GM19372 (cell line): ENCODE measurements at regions not wholly inside any gene's neighbourhood (a gene's known extent, or its start where the extent isn't known, plus 50 kb on each side); places are given as distances from the start of the nearest gene placed in this dataset.

ENCODE experiments used
- ATAC-seq: cut with Tn5 transposase; IDR thresholded peaks from one replicate; pipeline ENCODE4 v1.9.1; 2021; ENCODE audit warnings: mild to moderate bottlenecking, low read depth, moderate library complexity; ENCODE audit not compliant: unreplicated experiment

DNA sequence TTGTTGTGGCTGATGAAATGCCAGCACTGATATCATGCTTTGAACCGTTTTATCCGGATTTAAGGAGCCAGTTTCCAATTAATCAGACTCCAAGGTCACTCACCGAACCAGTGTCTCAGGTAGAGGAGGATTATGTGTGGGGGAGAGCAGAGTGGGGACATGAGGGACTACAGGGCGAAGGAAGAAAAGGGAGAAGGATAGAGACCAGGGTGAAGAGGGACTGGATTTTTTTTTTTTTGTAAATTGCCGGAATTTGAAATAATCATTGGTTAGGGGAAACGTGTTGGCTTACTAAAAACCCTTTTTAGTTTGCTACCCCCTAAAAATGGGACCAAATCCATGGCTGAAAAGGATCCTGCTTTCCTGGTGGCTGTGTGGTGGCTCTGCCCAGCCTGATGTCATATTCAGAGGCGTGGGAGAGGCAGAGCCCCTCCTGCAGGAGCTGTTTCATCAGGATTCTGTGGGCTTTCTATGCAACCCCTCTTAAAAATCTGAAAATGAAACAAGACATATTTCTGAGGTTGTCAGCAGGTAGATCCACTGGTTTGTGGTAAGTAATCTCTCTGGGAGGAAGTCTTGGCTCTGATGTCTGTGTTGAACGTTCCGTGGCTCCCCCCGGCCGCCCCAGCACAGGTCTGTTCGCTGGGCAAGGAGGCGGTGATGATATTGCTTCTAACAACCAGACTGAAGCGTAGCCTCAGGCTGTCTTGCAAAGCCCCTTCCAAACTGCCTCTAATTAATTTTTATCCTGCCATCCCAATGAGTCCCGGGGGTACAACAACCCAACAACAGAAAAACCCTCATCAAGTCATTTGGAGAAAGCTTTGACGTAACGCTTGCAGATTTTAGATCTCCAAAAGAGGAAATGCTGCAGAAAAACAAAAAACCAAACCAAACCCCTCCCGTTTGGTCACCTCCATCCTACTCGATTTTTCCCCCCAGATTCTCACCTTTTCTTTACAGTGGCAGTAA lies 143.0 kb upstream of the ZFHX3 start:
- no peak for ATAC-seq

DNA sequence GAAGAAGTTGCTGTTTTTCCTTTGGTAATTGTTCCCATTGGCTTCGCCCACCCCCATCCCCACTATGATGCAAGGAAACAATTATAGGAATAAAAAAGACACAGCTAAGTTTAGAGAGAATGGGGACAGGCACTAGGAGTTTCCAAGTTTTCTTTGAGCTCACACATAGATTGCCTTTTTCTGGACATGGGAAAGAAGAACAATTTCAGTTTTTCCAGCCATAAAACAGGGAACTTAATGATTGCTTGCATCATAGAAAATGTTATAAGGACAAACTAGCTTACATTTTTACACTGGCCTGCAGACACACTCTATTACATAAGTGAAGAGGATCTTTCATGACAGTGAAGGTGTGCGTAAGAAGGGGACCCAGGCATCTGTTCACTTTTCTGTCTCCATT lies 142.3 kb upstream of the ZFHX3 start:
- ATAC-seq, result no peak

DNA sequence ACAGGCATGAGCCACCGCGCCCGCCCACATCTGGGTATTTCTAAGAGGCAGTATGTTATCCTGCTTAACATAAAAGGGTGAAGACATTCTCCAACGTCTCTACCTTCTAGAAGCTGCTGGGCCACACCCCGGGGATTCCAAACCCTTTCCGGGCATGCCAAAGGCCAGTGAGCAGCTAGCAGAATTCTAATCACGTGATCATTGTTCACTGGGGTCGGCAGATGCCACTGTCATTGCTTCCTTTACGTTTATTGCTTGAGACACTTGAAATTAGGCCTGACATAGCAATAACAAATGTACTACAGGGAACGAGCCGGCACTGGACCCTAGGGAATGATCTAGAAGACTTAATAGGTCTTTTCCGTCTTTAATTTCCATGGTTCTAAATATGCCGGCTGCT lies 141.2 kb upstream of the ZFHX3 start:
- ATAC-seq, result no peak

DNA sequence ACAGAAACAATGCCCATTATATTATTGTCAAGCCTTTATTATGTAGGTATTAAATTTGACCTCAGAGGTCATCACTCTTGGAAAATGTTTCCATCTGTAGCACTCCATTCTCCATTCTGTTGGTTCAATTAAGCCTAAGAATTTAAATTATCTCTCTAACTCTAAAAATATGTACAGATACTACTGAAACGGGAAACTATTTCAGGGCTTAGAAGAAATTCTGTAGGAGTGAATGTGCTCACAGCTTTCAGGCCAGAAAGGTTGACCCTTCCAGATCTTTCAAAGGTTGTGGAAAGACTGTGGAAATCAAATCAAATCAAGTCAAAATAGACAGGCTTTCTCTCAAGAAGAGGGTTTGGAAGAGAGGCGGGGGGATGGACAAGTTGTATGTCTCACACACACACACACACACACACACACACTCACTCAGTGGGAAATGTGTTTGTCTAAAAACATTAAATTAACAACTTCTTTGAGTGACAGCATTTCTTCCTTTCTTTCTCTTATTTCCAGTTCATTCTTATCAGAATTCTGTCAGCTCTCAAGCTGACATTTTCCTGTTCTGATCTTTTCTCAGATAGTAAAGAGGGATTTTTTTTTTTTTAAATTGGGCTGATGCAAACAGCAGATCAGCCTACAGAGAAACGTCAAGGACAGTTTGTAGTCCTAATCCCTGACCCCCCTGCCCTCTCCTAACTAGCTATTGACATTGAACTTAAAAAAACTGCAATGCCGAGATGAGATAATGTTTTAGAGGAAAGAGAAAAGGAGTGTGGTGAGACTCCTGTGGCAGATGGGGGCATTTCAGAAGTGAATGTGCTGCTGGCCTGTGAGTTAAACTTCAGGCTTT lies 139.0 kb upstream of the ZFHX3 start:
- ATAC-seq, result no peak

DNA sequence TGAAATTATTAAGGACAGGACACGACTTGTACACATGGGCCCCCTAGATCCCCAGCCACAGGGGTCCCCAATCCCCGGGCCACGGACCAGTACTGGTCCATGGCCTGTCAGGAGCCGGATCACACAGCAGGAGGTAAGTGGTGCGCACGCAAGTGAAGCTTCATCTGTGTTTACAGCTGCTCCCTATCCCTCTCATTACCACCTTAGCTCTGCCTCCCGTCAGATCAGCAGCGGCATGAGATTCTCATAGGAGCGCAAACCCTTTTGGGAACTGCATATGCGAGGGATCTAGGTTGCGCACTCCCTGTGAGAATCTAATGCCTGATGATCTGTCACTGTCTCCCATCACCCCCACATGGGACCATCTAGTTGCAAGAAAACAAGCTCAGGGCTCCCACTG lies 137.8 kb upstream of the ZFHX3 start:
- no peak for ATAC-seq

DNA sequence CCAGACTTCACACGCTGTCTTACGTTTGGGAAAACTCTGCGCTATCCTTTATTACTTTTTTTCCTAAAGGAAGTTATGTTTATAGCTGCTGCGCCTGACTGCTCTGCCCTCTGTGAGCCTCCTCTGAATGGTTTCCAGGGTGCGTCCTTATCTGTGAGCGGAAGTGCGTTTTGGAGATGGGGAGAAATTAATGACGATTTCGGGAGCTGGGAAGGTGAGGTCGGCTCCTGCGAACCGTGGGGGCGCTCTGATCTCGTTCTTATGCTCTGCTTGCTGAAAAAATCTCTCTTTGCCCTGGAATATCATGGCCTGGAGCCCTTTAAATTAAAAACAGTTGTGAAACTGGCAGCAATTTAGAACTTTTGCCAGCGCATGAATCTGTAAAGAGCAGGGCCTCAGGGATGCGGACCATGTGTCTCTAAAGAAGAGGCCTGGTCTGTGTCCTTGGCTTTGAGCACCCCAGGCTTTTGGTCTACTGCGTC lies 135.7 kb upstream of the ZFHX3 start:
- ATAC-seq, result no peak

DNA sequence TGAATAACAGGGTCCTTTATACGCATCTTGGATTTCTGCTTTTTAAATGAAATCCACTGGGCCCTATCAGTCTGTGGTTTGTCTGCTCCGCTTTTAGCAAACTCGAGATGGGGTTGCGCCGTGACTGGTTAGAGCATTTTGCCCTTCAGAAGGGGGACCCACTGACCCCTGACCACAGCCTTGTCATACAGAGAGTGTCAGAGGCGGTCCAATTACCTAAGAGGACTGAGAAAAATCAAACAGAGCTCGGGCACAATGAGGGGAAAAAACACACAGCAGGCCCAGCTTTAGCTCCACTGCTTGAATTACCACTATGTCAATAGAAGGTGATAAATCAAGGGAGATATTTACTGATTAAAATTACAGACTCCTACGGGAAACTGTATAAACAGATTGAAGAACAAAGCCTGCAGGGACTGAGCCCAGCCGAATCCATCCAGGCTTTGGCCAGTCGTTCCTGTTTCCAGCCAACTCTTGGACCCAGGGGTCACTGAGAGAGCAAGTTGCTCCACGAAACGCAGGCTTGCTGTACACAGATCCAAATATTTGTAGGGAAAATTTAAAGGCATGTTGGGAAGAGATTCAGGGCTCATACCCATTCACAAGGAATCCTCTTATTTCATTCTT lies 131.9 kb upstream of the ZFHX3 start:
- no peak for ATAC-seq

DNA sequence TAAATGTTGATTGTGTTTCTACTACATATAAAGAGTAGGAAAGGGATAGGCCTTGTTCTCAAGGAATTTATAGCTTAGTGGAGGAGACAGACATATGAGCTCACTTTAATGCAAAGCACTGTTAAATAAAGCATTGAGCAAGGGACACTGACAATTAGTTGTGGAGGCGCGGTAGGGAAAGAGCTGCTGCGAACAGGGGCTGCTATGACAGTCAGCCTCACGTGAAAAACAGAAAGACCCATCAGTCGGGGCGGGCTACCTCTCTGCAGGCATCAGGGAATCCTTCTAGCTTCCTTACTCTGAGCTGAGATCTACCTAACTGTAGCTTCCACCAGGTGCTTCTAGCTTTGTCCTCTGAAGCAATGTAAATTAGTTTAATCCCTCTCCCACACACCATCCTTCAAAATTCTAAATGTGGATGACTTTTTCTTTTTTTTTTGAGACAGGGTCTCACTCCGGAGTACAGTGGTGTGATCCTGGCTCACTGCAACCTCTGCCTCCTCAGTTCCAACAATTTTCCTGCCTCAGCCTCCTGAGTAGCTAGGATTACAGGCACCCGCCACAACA lies 129.9 kb upstream of the ZFHX3 start:
- ATAC-seq, result no peak

DNA sequence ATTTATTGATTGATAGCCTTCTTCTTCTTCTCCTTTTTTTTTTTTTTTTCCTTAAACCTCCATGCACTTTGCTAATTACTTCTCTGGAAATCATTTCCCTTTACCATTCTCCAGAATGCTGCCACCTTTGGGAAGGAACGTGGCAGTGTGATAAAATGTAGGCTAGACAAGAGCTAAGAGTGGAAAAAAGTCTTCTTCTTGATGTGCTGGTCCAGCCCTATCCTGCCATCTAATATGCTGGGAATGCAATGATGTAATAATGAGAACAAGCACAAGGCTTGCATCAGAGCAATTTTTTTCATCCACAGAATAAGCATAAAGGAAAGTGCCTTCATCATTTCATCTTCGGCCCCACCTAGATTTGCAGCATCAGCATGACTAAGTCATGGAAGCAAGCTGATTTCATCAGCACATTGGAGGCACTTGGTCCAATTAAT lies 128.7 kb upstream of the ZFHX3 start:
- no peak for ATAC-seq

DNA sequence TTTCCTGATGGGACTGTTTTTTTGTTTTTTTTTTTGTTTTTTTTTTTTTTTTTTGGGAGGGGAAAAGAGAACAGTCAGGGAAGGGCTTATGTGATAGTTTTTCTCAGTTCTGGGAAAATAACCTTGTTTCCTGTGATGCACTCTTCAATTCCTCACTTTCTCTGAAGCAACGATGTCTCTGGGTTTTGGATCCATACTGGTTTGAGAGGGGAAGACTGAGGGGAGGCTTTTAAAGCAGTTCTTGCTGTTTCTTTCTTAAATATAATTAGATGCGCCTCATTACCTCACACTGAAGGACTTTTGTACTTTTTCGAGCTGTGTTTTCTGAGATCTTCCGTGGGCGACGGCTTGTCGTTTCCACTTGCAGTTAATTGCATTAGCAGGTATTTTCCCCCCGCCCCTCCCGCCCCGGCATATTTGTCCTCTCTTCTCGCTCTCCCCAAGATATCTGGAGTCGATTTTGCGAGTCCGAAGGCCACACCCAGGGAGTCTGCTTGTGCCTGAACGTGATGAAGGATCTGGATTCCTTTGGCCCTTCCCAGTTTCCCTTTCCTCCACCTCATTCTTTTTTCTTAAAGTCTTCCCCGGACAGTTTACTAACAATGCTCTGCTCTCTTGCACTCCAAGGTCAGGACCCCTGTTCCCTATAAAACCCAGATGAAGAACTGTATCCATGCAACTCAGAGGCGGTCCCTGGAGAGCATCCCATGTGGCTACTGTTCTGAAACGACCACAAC lies 125.2 kb upstream of the ZFHX3 start:
- ATAC-seq, result no peak

DNA sequence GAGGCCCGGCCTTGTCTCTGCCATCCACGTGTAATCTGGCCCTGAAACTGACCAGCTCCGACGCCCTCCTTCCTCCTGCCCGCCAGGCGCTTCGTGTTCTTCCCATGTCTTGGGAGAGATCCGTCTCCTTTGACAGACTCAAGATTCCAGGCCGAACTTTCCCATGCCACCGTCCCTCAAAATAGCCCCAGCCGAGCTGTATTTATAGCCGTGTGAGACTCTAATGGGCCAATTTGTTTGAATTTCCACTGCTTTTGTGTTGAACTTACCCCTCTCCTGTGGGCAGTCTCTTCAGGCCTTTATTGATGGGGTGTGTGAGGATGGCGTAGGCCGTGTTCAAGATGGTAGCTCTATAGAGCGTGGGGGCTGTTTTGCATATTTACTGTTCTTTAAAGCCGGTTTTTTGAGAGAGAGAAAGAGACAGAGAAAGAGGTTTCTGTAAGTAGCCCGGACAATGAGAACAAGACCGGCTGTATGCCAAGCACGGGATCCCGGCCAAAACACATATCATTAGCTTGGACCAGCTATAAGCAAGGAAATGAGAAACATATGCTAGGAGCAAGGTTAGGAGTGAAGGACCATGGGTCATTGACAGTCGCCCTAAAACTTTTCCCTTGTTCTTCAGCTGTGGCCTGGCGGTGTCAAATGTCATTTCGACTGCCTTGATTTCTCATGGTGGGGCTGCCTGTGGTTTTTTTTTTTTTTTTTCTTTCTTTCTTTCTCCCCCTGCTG lies 124.5 kb upstream of the ZFHX3 start:
- ATAC-seq, result no peak

DNA sequence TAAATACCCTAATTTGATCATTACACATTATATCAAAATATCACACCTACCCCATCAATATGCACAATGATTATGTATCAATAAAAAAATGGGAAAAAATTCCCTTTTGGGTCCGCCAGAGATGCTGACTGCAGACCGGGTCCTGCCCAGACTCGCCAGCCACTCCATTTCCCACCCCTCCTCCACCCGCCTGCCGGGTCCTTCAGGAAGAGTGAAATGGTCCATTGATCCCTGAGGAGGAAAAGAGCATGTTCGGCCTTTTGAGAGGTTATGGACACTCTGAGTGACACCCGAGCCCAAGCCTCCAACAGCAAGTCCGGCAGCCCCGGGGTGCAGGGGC lies 123.9 kb upstream of the ZFHX3 start:
- ATAC-seq, result no peak

DNA sequence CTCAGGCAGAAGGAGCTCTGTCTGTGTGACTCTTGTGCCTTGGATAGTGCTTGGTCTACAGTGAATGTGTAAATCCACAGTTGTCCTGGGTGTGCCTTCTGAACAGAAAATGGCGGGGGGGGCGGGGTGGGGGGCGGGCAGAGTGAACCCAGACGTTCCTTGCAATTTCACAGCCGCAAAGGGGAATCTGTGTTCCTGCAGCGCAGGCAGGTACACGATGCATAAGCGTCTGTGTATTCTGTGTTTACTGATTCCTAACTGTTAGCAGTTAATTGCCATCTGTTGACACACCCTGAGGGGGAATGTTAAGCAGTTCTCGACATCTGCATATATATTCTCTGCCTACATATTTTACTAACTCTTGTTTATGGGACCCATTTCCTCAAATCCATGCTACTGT lies 123.5 kb upstream of the ZFHX3 start:
- ATAC-seq, result no peak

DNA sequence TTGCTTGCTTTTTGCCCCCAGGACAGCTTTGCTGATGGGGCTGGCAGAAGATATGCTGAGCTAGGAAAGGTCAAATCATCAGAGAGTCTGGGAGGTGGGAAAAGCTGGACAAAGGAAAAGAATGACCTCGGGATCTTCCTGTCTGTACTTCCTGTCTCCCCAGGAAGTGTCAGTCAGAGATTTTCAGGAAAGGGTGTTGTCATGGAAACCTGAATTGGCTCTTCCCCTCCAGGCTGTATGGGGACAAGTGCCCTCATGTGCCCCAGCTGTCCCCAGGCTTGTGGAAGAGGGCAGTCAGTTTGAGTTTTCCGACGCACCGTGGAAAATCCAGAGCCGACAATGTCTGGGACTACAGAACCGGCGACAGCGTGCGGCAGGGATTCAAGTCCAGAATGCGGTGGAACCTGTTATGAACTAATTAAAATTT lies 122.7 kb upstream of the ZFHX3 start:
- no peak for ATAC-seq

DNA sequence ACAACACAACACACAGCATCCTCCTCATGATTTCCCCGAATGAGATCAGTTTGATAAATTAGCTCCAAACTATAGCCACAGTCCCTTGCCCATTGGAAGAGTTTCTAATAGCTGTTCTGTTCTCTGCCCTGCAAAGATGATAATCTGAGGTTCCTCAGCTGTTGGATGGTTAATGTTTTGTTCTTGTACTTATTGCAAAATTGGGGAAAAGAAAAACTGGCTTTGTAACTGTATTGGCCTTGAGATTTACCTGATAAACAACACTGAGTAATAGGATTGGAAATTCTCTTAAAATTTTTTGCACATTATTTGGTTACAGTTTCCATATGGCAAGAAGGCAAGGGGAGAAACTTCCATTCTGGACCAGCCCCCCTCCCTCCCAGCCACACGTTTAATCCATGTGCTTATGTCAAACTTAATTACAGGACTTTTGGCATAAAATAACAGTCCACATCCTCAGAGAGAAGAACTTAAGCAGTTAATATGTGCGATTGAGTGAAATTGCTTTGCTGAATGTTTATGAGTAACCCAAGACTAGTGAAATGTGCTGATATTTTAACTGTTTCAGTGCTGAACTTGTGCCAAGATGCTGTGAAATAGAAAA lies 119.1 kb upstream of the ZFHX3 start:
- no peak for ATAC-seq

DNA sequence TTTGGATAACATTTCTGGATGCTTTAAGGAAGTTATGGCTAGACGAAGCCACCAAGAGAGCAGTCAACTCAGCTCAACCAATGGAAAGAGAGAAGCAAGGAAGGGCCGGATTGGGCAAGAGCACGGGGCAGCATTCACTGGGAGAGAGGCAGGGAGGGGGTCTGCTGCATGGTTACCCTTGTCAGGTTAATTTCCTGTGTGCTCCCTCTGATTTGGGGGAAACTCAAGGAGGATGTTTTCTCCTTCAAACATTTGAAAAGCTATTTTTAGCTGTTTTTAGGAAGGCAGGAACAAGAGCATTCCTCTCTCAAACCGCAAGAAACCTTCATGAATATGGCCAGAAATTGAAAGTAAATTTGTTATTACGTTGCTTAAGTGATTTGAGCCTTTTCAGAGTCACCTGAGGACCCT lies 118.5 kb upstream of the ZFHX3 start:
- no peak for ATAC-seq

DNA sequence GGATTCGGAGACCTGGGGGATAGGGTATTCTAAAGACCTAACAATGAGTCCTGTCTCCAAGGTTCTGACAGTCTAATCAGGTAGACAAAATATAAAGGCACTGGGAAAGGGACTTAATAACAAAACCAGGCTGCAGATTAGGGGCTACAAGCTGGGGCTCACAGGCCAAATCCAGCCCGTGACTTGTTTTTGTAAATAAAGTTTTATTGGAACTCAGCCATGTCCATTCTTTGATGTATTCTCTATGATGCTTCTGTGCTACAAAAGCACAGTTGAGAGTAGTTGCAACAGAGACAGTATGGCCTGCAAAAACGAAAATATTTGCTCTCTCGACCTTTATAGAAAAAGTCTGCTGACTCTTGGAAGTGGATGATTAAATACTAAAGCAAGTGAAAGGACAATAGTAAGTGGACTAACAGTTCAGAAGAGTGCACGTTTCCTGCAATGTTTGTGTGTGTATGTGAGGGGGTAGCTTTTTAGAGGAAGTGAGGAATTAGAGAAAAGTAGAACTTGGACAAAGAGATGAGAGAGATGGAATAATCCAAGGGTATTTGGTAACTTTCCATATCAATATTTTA lies 115.4 kb upstream of the ZFHX3 start:
- ATAC-seq, result no peak

DNA sequence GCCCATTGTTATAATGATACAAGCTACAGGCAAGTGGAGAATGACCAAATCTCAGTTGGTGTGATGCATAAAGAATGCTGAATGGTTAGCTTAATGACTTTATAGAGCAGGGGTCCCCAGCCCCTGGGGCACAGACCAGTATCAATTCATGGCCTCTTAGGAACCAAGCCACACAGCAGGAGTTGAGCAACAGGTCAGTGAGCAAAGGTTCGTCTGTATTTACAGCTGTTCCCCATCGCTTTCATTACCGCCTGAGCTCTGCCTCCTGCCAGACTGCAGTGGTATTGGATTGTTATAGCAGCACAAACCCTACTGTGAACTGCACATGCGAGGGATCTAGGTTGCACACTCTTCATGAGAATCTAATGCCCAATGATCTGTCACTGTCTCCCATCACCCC lies 114.0 kb upstream of the ZFHX3 start:
- ATAC-seq, result no peak

DNA sequence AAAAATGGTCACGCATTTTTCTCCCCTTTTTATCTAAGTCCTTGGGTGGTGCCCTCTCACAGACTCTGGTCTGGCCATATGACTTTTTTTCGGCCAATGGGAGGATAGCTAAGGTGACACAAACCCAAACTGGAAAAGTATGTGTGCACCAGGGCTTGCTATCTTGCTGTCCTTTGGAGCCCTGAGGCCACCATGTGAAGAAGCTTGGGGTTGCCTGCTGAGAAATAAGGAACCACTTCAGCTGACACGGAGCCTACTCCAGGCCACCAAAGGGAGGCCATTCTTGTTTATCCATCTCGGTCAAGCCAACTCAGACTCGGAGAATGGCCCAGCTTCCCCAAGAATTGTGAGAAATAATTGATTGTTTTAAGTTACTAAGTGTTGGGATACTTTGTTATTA lies 111.4 kb upstream of the ZFHX3 start:
- no peak for ATAC-seq
